Psoas muscle (tissue), 7 donors: ENCODE measurements at regions not wholly inside any gene's neighbourhood (a gene's known extent, or its start where the extent isn't known, plus 50 kb on each side); places are given as distances from the start of the nearest gene placed in this dataset.

Source experiments
- ATAC-seq, 4 donors: fragments of 200-7000 bp; cut with Tn5 transposase; one replicate each; pipeline ENCODE4 v1.9.1; 2020; ENCODE audit warnings: moderate library complexity in 3 of 4, mild to moderate bottlenecking in 2 of 4
- DNase-seq, 2 donors: peaks; one replicate each; pipeline ENCODE4 v3.0.0-alpha.2; 2020
- H3K27ac ChIP-seq: fragments of 200-600 bp; one replicate; pipeline ENCODE4 v1.8.0; 2022
- H3K27me3 ChIP-seq, 3 donors: fragments of 200-600 bp in 1 of 3; one replicate each; pipeline versions ENCODE4 v1.6.1 to v1.8.0; 2013 to 2022; ENCODE audit warnings: low read length in 2 of 3, mild to moderate bottlenecking in 2 of 3, moderate library complexity in 1 of 3; ENCODE audit not compliant: insufficient read depth in 3 of 3
- H3K36me3 ChIP-seq, 2 donors: fragments of 200-600 bp in 1 of 2; one replicate each; pipeline versions ENCODE4 v1.6.1 to v1.8.0; 2013 to 2022; ENCODE audit warnings: low read depth in 1 of 2, mild to moderate bottlenecking in 1 of 2, moderate library complexity in 1 of 2; ENCODE audit not compliant: insufficient read depth in 1 of 2
- H3K4me1 ChIP-seq: fragments of 200-600 bp; one replicate; pipeline ENCODE4 v1.8.0; 2022
- H3K4me3 ChIP-seq: fragments of 200-600 bp; one replicate; pipeline ENCODE4 v1.8.0; 2022; ENCODE audit warnings: mild to moderate bottlenecking
- H3K9me3 ChIP-seq: fragments of 200-600 bp; one replicate; pipeline ENCODE4 v1.8.0; 2022
- WGBS, 3 donors: extraction: QIAGEN DNeasy Blood & Tissue Kit; methylation state at CpG; one replicate each; pipeline versions ENCODE4 v1.1.6 to v1.1.7; 2013; 5-methylcytosine and 5-hydroxymethylcytosine counted together
- intact Hi-C, 2 donors: fragments of 100-400 bp; cut with DNase I; formaldehyde crosslinking; loops; one replicate each; pipeline versions ENCODE4 v1.11.0 to v1.14.2; 2022
- TF ChIP-seq, protein P1 (sequence below): fragments of 200-600 bp; IDR thresholded peaks from one replicate; pipeline ENCODE4 v1.8.0; 2022; ENCODE audit warnings: antibody characterized with exemption
- donor health status: healthy with polysubstance abuse.
- donor health status: DM: no; HTN: no; CAD: no; lungs with moderate emphysema.
- donor health status: Bipolar disorder and iron deficiency.
- donor health status: healthy.
- donor health status: DM: yes; HTN: yes; CAD: no.
- donor health status: DM: no; HTN: no; CAD: no.
- donor health status: DM: yes; HTN: yes; CAD: no.

- no peak overlapping the region for H3K27ac ChIP-seq
- H3K4me3 ChIP-seq: no peak overlapping the region
- H3K36me3 ChIP-seq: no peaks in the 10 kb centered on the region
- intact Hi-C loops: no loop called here
- TF ChIP-seq, protein P1, sequence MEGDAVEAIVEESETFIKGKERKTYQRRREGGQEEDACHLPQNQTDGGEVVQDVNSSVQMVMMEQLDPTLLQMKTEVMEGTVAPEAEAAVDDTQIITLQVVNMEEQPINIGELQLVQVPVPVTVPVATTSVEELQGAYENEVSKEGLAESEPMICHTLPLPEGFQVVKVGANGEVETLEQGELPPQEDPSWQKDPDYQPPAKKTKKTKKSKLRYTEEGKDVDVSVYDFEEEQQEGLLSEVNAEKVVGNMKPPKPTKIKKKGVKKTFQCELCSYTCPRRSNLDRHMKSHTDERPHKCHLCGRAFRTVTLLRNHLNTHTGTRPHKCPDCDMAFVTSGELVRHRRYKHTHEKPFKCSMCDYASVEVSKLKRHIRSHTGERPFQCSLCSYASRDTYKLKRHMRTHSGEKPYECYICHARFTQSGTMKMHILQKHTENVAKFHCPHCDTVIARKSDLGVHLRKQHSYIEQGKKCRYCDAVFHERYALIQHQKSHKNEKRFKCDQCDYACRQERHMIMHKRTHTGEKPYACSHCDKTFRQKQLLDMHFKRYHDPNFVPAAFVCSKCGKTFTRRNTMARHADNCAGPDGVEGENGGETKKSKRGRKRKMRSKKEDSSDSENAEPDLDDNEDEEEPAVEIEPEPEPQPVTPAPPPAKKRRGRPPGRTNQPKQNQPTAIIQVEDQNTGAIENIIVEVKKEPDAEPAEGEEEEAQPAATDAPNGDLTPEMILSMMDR: no peak
- no peaks in the 10 kb centered on the region for H3K27me3 ChIP-seq
- no peaks in the 10 kb centered on the region for H3K4me1 ChIP-seq
- DNase-seq: no peak
- no peak for ATAC-seq
- 66 to 78% (median 70%) methylated on average over 6 of the region's 6 CpGs for WGBS, 3 donors
- no peaks in the 10 kb centered on the region for H3K9me3 ChIP-seq
Measured at GRCh38 chr17:14736631-14737030, 435.8 kb downstream of the HS3ST3B1 start.

GRCh38 chr17:14733376-14733775 is 432.5 kb downstream of the HS3ST3B1 start:
- intact Hi-C loops: no loop called here
- no peak overlapping the region for H3K4me3 ChIP-seq

GRCh38 chr17:14732211-14732610 is 431.3 kb downstream of the HS3ST3B1 start:
- DNase-seq: no peak
- no peaks in the 10 kb centered on the region for H3K27me3 ChIP-seq
- H3K4me3 ChIP-seq: no peak overlapping the region
- ATAC-seq: no peak
- H3K4me1 ChIP-seq: no peaks in the 10 kb centered on the region
- no peak overlapping the region for H3K27ac ChIP-seq
- no peaks in the 10 kb centered on the region for H3K36me3 ChIP-seq
- TF ChIP-seq, protein P1: no peak
- 67 to 86% (median 76%) methylated on average over 2 of the region's 2 CpGs for WGBS, 3 donors
- intact Hi-C loops: no loop called here
- no peaks in the 10 kb centered on the region for H3K9me3 ChIP-seq

More at GRCh38 chr17:14733376-14733775, 432.5 kb downstream of the HS3ST3B1 start:
- 81 to 92% (median 82%) methylated on average over 2 of the region's 2 CpGs for WGBS, 3 donors
- ATAC-seq (no peak), DNase-seq (no peak)
- TF ChIP-seq, protein P1: no peak
- Histone ChIP-seq H3K9me3 (no peaks in the 10 kb centered on the region), H3K4me1 (no peaks in the 10 kb centered on the region), H3K27me3 (no peaks in the 10 kb centered on the region), H3K36me3 (no peaks in the 10 kb centered on the region), H3K27ac (no peak overlapping the region)

- DNase-seq (no peak), ATAC-seq (no peak)
- no peaks in the 10 kb centered on the region for H3K4me1 ChIP-seq
- intact Hi-C loops: no loop called here
- H3K4me3 ChIP-seq: no peak overlapping the region
- H3K27me3 ChIP-seq: no peaks in the 10 kb centered on the region
- no peaks in the 10 kb centered on the region for H3K36me3 ChIP-seq
- H3K9me3 ChIP-seq: no peaks in the 10 kb centered on the region
- no peak overlapping the region for H3K27ac ChIP-seq
- WGBS, 3 donors: 66 to 91% (median 74%) methylated on average over 4 of the region's 4 CpGs
- TF ChIP-seq, protein P1: no peak
Measured at GRCh38 chr17:14731591-14731990, 430.7 kb downstream of the HS3ST3B1 start.

DNA sequence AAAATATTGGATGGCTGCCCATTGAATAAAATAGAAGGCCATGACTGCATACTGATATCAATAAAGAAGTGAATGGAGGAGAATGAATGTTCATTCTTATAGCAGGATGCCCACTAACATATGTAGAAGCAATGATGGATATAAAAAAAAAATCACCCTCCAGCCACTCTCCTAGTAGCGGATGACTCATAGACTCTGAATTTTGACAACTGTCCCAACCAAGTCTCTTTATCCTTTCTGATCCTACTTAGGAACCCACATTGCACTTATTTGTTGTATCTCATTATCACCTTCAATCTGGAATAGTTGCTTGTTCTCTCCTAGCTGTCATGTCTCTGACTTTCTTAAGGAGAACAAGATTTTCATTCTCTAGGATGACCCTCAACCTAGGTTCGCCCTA is 429.9 kb downstream of the HS3ST3B1 start:
- no peak overlapping the region for H3K4me3 ChIP-seq
- no peaks in the 10 kb centered on the region for H3K4me1 ChIP-seq
- no peak for DNase-seq
- 77 to 82% (median 81%) methylated on average over 2 of the region's 2 CpGs for WGBS, 3 donors
- no peaks in the 10 kb centered on the region for H3K36me3 ChIP-seq
- no peak for ATAC-seq
- H3K9me3 ChIP-seq: no peaks in the 10 kb centered on the region
- H3K27ac ChIP-seq: no peak overlapping the region
- TF ChIP-seq, protein P1: no peak
- no peaks in the 10 kb centered on the region for H3K27me3 ChIP-seq
- intact Hi-C loops: no loop called here
